ENCODE measurements at regions not wholly inside any gene's neighbourhood (a gene's known extent, or its start where the extent isn't known, plus 50 kb on each side); places are given as distances from the start of the nearest gene placed in this dataset.

DNA sequence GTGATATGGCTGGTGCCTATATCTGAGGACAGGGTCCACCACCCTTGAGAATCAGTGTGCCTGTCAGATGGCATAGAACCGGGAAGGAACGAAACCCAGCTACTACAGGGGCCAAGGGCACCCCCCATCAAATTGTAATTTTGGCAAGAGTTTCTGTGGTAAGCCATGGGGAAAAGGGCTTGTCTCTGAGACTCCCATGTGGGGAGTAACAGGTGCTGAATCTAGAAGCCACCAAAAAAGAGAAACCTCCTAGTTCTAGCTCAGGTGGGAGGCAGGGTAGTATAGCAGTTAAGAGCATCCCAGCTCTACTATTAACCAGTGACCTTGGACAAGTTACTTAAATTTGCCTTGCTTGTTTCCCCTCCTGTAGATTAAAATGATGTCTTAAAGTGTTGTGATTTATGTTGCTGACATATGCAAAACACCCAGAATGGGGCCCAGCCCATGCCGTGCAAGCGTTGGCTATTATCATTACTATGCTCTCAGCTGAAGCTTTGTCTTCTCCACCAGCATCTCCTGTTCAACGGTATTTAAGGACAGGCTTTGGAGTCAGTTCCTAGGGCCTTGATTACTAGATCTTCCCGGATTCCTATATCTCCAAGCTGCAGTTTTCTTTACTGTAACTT, 210.7 kb upstream of the NLRP1 start:
- Histone ChIP-seq H3K9me2 (replicated peaks; ENCODE audit: control insufficient read depth, low read length) (no peaks in the 10 kb centered on the region), H4K20me1 (ENCODE audit: control insufficient read depth, insufficient read depth, low read depth, low read length) (no peaks in the 10 kb centered on the region), H3K27ac (ENCODE audit: low read depth, low read length) (no peak overlapping the region), H3K27me3 (ENCODE audit: control insufficient read depth, low read length) (no peaks in the 10 kb centered on the region), H3K4me1 (ENCODE audit: control insufficient read depth, low read length) (no peaks in the 10 kb centered on the region), H3K9me3 (ENCODE audit: control insufficient read depth, insufficient read depth, low read length) (peaks cover 20% of the 10 kb centered on the region), H3K79me2 (ENCODE audit: control insufficient read depth, low read length) (no peaks in the 10 kb centered on the region), H3K36me3 (ENCODE audit: control insufficient read depth, low read length) (no peaks in the 10 kb centered on the region), H3K4me3 (ENCODE audit: low read length) (no peak overlapping the region), H3K4me2 (ENCODE audit: low read length) (no peak overlapping the region), H3F3A (ENCODE audit: control insufficient read depth, insufficient read depth) (no peaks in the 10 kb centered on the region)
- TF ChIP-seq, protein P1, sequence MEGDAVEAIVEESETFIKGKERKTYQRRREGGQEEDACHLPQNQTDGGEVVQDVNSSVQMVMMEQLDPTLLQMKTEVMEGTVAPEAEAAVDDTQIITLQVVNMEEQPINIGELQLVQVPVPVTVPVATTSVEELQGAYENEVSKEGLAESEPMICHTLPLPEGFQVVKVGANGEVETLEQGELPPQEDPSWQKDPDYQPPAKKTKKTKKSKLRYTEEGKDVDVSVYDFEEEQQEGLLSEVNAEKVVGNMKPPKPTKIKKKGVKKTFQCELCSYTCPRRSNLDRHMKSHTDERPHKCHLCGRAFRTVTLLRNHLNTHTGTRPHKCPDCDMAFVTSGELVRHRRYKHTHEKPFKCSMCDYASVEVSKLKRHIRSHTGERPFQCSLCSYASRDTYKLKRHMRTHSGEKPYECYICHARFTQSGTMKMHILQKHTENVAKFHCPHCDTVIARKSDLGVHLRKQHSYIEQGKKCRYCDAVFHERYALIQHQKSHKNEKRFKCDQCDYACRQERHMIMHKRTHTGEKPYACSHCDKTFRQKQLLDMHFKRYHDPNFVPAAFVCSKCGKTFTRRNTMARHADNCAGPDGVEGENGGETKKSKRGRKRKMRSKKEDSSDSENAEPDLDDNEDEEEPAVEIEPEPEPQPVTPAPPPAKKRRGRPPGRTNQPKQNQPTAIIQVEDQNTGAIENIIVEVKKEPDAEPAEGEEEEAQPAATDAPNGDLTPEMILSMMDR (IDR thresholded peaks at IDR 0.05; ENCODE audit: low read depth, low read length, poor library complexity, severe bottlenecking), result no peak
- TF ChIP-seq EZH2phosphoT487 (IDR thresholded peaks at IDR 0.05; ENCODE audit: borderline replicate concordance, low read length), result no peak

- no peak overlapping the region for H3K27ac ChIP-seq (ENCODE audit: low read depth, low read length)
- H3K4me2 ChIP-seq (ENCODE audit: low read length), result no peak overlapping the region
- no peaks in the 10 kb centered on the region for H3F3A ChIP-seq (ENCODE audit: control insufficient read depth, insufficient read depth)
- TF ChIP-seq EZH2phosphoT487 (IDR thresholded peaks at IDR 0.05; ENCODE audit: borderline replicate concordance, low read length), result no peak
- TF ChIP-seq, protein P1 (IDR thresholded peaks at IDR 0.05; ENCODE audit: low read depth, low read length, poor library complexity, severe bottlenecking), result no peak
- H3K9me3 ChIP-seq (ENCODE audit: control insufficient read depth, insufficient read depth, low read length), result peaks cover 10% of the 10 kb centered on the region
- H3K4me3 ChIP-seq (ENCODE audit: low read length), result no peak overlapping the region
- no peaks in the 10 kb centered on the region for H3K79me2 ChIP-seq (ENCODE audit: control insufficient read depth, low read length)
- H4K20me1 ChIP-seq (ENCODE audit: control insufficient read depth, insufficient read depth, low read depth, low read length), result no peaks in the 10 kb centered on the region
- H3K4me1 ChIP-seq (ENCODE audit: control insufficient read depth, low read length), result no peaks in the 10 kb centered on the region
- no peaks in the 10 kb centered on the region for H3K36me3 ChIP-seq (ENCODE audit: control insufficient read depth, low read length)
- no peaks in the 10 kb centered on the region for H3K9me2 ChIP-seq (replicated peaks; ENCODE audit: control insufficient read depth, low read length)
- H3K27me3 ChIP-seq (ENCODE audit: control insufficient read depth, low read length), result no peaks in the 10 kb centered on the region
These were observed 213.2 kb upstream of the NLRP1 start for GRCh38 chr17:5797447-5798050.

DNA sequence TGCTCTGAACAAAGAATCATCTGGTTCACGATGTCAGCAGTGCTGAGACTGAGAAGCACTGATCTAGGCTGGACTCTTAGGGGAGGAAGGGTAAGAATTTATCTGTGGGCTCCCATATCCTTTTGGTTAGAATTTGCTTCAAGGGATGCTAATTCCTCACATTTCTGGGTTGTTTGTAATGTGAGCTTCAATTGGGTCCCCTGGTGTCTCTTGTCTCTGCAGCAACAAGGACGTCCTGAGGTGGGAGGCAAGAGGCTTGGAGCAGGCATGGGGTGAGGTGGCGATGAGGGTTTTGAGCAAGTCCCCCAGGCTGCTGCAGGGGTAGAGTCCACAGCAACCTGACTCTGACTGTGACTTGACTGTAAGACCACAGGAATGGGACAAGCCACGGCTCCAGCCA, 213.8 kb upstream of the NLRP1 start:
- Histone ChIP-seq H3K36me3 (ENCODE audit: control insufficient read depth, low read length) (no peaks in the 10 kb centered on the region), H3K27ac (ENCODE audit: low read depth, low read length) (no peak overlapping the region), H3K4me2 (ENCODE audit: low read length) (no peak overlapping the region), H3F3A (ENCODE audit: control insufficient read depth, insufficient read depth) (no peaks in the 10 kb centered on the region), H3K79me2 (ENCODE audit: control insufficient read depth, low read length) (no peaks in the 10 kb centered on the region), H3K9me3 (ENCODE audit: control insufficient read depth, insufficient read depth, low read length) (peaks cover 4% of the 10 kb centered on the region), H3K4me3 (ENCODE audit: low read length) (no peak overlapping the region), H3K27me3 (ENCODE audit: control insufficient read depth, low read length) (no peaks in the 10 kb centered on the region), H3K4me1 (ENCODE audit: control insufficient read depth, low read length) (no peaks in the 10 kb centered on the region), H3K9me2 (replicated peaks; ENCODE audit: control insufficient read depth, low read length) (no peaks in the 10 kb centered on the region), H4K20me1 (ENCODE audit: control insufficient read depth, insufficient read depth, low read depth, low read length) (no peaks in the 10 kb centered on the region)
- TF ChIP-seq, protein P1 (IDR thresholded peaks at IDR 0.05; ENCODE audit: low read depth, low read length, poor library complexity, severe bottlenecking), result no peak
- TF ChIP-seq EZH2phosphoT487 (IDR thresholded peaks at IDR 0.05; ENCODE audit: borderline replicate concordance, low read length), result no peak
